SK-N-SH (cell line): ENCODE measurements at regions not wholly inside any gene's neighbourhood (a gene's known extent, or its start where the extent isn't known, plus 50 kb on each side); places are given as distances from the start of the nearest gene placed in this dataset.

ENCODE experiments used
- RFX5 ChIP-seq: IDR thresholded peaks from 2 replicates; pipeline ENCODE4 v1.6.1; 2012; ENCODE audit warnings: mild to moderate bottlenecking, improper control_type of control experiment, low read length
- SIN3A ChIP-seq: IDR thresholded peaks from 2 replicates; pipeline ENCODE4 v1.6.1; 2012; ENCODE audit warnings: low read depth, mild to moderate bottlenecking, low read length, moderate library complexity, borderline replicate concordance
- SMC3 ChIP-seq: IDR thresholded peaks from 2 replicates; pipeline ENCODE4 v1.6.1; 2012; ENCODE audit warnings: low read depth, low read length, improper control_type of control experiment
- TF ChIP-seq, protein P1 (sequence below): fragments of 200-600 bp; sonication (generic); IDR thresholded peaks from 2 replicates; pipeline ENCODE4 v1.6.1; 2017; ENCODE audit warnings: antibody characterized with exemption, mild to moderate bottlenecking, moderate library complexity
- TF ChIP-seq, protein P2 (sequence below): fragments of 150-350 bp; IDR thresholded peaks from 2 replicates; pipeline ENCODE4 v1.6.1; 2016; ENCODE audit warnings: mild to moderate bottlenecking, low read depth, low read length
- TF ChIP-seq, protein P3 (sequence below): IDR thresholded peaks from 2 replicates; pipeline ENCODE4 v1.4.0; 2012; ENCODE audit warnings: low read depth

DNA sequence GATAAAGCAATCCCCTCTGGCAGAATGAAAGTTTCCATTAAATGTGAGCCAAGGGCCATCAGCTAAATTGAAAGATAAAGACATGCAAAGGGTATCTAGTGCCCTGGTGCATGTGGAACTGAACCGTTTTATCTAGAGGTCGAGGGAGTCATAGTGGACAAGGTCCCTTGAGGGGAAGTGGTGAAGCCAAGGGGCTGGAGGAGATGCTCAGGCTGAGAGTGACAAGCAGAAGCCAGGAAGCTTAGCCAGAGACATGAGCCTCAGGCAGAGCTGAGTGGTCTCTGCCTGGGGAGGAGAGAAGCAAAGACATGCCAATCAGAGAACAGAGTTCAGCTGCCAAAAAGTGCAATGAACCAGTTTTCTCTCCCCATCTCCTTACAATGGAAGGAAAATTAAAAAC, 68.1 kb upstream of the SLC10A2 start:
- no peak for TF ChIP-seq SIN3A
- TF ChIP-seq RFX5: no peak
- TF ChIP-seq SMC3: no peak
- TF ChIP-seq, protein P1, sequence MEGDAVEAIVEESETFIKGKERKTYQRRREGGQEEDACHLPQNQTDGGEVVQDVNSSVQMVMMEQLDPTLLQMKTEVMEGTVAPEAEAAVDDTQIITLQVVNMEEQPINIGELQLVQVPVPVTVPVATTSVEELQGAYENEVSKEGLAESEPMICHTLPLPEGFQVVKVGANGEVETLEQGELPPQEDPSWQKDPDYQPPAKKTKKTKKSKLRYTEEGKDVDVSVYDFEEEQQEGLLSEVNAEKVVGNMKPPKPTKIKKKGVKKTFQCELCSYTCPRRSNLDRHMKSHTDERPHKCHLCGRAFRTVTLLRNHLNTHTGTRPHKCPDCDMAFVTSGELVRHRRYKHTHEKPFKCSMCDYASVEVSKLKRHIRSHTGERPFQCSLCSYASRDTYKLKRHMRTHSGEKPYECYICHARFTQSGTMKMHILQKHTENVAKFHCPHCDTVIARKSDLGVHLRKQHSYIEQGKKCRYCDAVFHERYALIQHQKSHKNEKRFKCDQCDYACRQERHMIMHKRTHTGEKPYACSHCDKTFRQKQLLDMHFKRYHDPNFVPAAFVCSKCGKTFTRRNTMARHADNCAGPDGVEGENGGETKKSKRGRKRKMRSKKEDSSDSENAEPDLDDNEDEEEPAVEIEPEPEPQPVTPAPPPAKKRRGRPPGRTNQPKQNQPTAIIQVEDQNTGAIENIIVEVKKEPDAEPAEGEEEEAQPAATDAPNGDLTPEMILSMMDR: no peak
- TF ChIP-seq, protein P2, sequence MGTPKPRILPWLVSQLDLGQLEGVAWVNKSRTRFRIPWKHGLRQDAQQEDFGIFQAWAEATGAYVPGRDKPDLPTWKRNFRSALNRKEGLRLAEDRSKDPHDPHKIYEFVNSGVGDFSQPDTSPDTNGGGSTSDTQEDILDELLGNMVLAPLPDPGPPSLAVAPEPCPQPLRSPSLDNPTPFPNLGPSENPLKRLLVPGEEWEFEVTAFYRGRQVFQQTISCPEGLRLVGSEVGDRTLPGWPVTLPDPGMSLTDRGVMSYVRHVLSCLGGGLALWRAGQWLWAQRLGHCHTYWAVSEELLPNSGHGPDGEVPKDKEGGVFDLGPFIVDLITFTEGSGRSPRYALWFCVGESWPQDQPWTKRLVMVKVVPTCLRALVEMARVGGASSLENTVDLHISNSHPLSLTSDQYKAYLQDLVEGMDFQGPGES: no peak
- TF ChIP-seq, protein P3, sequence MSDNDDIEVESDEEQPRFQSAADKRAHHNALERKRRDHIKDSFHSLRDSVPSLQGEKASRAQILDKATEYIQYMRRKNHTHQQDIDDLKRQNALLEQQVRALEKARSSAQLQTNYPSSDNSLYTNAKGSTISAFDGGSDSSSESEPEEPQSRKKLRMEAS: no peak
